ENCODE measurements at regions not wholly inside any gene's neighbourhood (a gene's known extent, or its start where the extent isn't known, plus 50 kb on each side); places are given as distances from the start of the nearest gene placed in this dataset.
"Not testable (repeated sequence)": the region's sequence is repeated elsewhere in the genome, so short reads cannot be mapped to it uniquely, and the experiment has no call there.

GRCh38 chr1:112818990-112819689 lies 104.0 kb upstream of the PPM1J start:
- no peak for ATAC-seq

DNA sequence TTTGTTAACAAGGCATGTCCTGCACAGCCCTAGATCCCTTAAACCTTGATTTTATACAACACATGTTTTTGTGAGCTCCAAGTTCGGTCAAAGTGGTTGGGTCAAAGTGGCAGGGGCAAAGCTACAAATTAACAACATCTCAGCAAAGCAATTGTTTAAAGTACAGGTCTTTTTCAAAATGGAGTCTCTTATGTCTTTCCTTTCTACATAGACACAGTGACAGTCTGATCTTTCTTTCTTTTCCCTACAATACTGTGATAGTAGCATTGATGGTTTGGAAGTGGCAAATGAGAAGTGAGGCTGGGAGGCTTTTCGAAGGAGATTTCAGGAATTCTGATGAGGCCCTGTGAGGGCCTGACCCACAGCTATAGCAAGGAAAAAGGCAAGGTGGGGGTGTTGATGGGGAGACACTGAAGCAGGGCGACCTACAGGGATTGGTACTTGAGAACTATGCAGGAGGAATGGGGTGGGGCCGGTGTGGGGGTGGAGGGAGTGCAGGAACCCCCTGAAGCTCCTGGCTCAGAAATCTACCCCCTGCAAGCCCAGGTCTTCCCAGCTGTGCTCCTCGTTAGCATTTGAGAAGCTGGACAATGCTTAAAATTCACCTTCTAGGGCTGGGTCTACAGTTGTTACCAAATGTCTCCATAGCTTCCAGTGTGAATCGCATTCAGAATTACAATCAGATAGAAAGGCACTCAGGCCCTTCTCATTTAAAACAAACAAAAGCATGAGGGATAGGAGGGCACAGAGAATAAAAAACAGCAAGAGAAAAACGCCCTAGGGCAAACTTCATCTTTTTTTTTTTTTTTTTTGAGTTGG lies 102.6 kb upstream of the PPM1J start:
- no peak for ATAC-seq

- no peak for ATAC-seq
These were observed 100.2 kb upstream of the PPM1J start for GRCh38 chr1:112815376-112815775.

DNA sequence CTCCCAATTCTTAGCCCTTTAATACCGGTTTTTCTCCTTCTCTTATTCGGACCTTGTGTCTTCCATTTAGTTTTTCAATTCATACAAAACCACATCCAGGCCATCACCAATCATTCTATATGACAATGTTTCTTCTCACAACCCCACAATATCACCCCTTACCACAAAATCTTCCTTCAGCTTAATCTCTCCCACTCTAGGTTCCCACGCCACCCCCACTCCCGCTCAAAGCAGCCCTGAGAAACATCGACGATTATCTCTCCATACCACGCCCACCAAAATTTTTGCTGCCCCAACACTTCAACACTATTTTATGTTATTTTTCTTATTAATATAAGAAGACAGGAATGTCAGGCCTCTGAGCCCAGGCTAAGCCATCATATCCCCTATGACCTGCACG lies 99.5 kb upstream of the PPM1J start:
- not testable (repeated sequence) for ATAC-seq

- ATAC-seq: peak; percentile 86
These were observed 93.9 kb upstream of the PPM1J start for GRCh38 chr1:112808861-112809684.

DNA sequence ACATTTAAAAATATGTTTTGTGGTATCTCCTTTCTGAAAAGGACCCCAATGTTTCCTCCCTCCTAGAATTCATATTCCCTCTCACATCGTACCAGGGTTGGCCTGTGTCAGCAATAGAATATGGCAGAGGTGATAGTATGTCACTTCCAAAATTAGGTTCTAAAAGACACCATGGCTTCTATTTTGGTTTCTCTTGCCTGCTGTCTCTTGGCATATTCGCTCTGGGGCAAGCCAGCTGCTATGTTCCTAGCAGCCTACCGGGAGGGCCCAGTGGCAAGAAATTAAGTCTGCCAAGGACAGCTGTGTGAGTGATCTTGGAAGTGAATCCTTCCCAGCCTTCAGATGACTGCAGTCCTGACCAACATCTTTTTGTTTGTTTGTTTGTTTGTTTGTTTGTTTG lies 92.9 kb upstream of the PPM1J start:
- no peak for ATAC-seq

- ATAC-seq: no peak
These were observed 92.0 kb upstream of the PPM1J start for GRCh38 chr1:112807117-112807516.

- no peak for ATAC-seq
These were observed 91.0 kb upstream of the PPM1J start for GRCh38 chr1:112806090-112806642.

DNA sequence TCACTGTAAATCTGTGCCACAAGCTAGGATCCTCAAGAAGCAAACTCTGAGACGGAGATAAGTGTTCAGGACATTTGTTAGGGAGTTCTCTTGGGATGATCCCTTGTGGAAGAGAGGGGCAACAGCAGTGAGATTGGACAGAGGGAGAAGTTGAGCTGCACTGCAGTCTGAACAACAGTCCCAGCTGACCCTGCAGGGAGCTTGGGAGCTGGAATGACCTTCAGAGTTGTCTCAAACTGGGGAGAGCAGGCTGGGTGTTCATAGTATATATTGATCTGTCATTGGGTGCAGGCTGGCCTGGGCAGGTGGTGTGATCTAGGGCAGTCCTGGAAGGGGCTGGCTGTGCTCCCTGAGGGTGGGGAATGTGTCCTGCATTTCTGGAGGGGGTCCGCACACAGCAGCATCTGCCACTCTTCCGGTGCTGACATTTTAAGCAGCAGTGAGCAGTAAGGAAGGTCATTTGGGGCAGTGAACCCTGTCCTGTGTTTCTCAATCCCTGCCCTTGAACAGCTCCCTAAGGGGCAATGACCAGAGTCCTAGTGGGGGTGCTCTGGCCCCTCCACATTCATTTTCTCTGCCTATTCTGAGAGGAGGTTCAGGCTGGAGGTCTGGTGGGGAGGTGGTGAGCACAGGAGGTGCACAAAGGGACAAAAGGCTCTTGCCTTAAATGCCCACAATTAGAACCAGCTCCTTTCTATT lies 90.2 kb upstream of the PPM1J start:
- no peak for ATAC-seq

- ATAC-seq: peak; percentile 92
These were observed 89.0 kb upstream of the PPM1J start for GRCh38 chr1:112803906-112804762.

- ATAC-seq: no peak
These were observed 85.2 kb upstream of the PPM1J start for GRCh38 chr1:112800289-112800688.

DNA sequence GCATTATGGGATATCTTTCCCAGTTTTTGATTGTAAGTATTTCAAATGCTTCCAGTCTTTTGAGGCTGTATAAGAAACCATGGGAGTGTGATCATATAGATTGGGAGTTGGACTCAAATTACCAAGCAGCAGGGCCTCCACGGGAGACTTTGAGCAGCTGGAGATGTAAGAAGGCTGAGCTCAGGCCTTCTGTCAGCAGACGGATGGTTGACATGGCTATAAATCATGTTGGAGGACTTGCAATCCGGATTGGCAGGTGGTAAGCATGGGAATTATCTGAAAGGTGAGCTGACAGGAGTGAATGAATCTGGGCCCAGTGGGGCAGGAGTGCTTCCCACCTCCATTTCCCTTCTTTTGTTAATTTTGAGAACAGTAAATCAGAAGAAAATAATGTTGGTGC lies 83.2 kb upstream of the PPM1J start:
- no peak for ATAC-seq

GRCh38 chr1:112797224-112797623 lies 82.1 kb upstream of the PPM1J start:
- no peak for ATAC-seq

DNA sequence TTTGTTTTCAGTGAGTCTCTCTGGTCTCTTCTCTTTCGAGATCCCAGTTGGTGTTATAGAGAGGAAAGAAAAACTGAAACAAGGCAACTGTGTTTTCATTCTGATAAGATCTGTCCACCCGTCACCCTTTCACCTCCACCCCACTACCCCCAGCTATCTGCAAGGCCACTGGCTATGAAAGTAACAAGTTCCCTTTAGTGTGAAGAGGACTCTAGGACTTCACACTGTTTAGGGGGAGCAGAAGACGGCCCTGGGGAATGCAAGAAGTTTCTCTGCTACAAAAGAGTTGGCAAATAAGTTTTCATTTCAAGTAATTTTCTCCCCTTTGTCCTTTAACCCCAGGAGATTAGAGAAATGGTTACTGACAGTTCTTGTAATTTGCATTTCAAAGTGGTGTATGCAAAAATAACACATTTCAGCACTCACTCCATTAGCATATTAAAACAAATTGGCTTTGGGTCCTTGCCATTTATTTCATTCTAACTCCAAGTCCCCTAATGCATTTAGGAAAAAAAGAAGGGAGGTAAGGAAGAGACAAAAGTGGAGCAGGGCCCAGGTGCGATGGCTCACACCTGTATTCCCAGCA lies 79.6 kb upstream of the PPM1J start:
- no peak for ATAC-seq

DNA sequence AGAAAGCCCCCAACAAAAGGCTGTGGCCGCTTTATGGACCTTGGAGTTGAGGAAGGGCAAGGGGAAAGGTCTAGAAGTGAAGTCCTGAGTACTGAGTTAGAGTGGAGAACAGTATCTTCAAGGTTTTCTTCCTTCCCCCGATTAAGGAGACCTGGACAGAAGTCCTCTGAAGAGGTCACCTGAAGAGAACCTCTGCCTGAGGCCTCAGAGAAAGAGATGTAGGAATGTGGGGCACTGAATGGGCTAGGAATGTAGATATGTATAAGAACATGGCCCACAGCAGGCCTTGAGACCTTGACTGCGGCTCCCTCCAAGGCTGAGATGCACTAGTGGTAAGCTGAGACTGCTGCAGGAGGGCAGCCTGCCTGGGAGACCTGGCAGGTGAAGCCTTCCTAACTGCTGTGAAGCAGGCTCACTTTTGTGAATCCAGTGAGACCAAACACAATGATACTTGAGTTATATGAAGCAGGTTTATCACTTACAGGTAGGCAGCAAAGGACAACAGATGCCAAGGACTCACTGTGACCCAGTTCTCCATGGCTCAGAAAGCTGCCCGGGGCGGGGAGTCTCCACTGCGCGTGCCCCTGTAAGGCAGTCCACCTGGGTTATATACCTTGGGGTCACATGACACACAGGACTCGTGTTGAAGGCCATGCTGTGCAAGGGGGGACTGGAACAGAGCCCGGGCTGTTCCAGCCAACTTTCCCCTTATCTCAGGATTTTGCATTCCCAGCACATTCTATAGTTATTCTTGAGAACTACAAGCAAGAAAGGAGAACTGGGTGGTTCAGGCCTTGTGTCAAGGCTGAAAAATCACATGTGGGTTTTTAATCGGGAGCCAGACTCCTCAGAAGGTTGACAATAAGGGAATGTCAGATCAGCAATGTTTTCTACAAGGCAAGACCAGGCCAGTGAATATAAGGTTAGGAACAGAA lies 78.8 kb upstream of the PPM1J start:
- no peak for ATAC-seq

DNA sequence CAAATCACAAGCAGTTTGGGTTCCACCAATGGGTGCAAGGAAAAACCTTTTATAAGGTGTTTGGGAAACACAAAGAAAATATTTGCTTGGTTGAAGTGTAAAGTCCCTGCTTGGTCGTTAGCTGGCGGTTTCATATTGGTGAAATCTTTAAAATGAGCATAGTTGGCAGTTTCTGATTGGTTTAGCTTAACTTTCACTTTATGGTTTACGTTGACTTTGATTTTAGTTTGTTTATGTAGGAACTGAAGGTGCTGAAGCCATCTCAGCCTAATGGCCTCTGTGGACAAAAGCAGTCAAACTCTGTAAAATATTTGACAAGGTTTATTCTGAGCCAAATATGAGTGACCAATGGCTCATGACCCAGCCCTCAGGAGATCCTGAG lies 76.6 kb upstream of the PPM1J start:
- no peak for ATAC-seq

DNA sequence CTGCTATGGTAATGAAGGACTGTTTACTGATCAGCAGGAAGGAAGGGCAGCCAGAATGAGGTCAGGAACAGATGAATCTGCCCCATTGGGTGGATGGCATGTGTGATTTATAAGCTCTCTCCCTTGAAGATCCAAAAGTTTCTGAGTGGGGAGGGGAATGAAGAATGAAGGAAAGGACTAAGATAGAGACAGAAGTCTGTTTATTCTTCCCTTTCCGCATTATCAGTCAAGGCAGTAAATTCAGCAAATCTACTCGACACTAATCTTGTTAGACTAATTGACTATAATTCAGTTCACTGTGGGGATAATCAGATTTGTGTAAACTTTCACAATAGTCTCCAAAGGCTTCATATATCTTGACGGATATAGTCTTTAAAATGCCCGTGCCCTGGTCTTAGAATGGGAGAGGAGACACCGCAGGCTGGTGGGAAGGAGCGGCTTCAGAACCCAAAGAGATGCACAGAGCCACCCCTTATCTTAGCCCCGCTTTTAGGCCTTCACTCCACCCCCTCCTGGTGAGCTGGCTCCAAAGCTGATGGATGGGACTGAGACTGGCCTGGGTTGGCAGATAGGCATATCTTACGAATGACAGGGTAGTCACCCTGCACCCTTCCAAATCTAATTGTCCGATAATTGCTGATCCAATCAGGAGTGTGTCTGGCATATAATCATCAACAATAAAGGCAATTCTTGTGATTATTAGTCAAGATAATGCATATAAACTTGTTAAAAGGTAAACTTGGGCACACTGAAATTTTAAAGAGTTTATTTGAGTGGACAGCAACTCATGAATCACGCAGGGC lies 76.0 kb upstream of the PPM1J start:
- ATAC-seq: no peak

GRCh38 chr1:112788561-112788960 lies 73.4 kb upstream of the PPM1J start:
- ATAC-seq: peak; percentile 8

GRCh38 chr1:112788054-112788453 lies 72.9 kb upstream of the PPM1J start:
- ATAC-seq: no peak
